ENCODE measurements at regions not wholly inside any gene's neighbourhood (a gene's known extent, or its start where the extent isn't known, plus 50 kb on each side); places are given as distances from the start of the nearest gene placed in this dataset.

DNA sequence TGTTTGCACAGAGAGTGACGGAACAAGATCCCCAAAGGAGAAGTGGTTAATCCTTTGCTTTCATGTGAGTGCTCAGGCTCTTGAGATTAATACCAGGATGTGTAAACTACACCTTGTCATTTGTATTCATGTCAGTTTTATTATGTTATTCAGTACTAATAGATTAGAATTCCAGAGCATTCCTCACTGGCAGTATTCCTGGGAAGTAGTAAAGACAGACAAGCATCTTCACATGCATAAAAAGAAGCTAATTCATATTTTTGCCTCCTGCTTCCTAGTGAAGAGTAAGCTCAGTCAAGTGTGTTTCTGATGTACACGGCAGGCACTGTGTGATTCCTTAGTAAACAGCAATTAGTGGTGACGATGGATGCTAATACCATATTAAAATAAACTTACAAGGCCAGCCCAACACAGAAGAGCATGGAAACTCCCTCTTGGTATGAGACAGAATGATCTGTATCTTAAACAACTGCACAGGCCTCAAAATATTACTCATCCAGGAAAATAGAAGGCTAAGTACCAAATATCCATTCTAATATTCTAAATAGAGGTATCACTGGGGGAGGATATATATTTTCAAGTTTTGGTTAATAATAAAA is 336.8 kb upstream of the MCTP2 start:
- Mint-ChIP-seq H3K27ac (ENCODE audit: unreplicated experiment) (no peak overlapping the region), H3K9me3 (ENCODE audit: low read depth, unreplicated experiment) (peaks cover 10% of the 10 kb centered on the region), H3K27me3 (ENCODE audit: unreplicated experiment) (no peaks in the 10 kb centered on the region), H3K4me3 (ENCODE audit: low read depth, unreplicated experiment) (no peak overlapping the region), H3K4me1 (ENCODE audit: low read depth, unreplicated experiment) (no peaks in the 10 kb centered on the region), H3K36me3 (ENCODE audit: insufficient read depth, unreplicated experiment) (no peaks in the 10 kb centered on the region)
- no peak for DNase-seq
- CTCF ChIA-PET = no interaction called here
- intact Hi-C loops (cut with micrococcal nuclease; ENCODE audit: unreplicated experiment) = no loop called here
- TF ChIP-seq, protein P1, sequence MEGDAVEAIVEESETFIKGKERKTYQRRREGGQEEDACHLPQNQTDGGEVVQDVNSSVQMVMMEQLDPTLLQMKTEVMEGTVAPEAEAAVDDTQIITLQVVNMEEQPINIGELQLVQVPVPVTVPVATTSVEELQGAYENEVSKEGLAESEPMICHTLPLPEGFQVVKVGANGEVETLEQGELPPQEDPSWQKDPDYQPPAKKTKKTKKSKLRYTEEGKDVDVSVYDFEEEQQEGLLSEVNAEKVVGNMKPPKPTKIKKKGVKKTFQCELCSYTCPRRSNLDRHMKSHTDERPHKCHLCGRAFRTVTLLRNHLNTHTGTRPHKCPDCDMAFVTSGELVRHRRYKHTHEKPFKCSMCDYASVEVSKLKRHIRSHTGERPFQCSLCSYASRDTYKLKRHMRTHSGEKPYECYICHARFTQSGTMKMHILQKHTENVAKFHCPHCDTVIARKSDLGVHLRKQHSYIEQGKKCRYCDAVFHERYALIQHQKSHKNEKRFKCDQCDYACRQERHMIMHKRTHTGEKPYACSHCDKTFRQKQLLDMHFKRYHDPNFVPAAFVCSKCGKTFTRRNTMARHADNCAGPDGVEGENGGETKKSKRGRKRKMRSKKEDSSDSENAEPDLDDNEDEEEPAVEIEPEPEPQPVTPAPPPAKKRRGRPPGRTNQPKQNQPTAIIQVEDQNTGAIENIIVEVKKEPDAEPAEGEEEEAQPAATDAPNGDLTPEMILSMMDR (IDR thresholded peaks at IDR 0.05; ENCODE audit: unreplicated experiment) = no peak
- no TSS peak for BruUV-seq (replicated peaks)

DNA sequence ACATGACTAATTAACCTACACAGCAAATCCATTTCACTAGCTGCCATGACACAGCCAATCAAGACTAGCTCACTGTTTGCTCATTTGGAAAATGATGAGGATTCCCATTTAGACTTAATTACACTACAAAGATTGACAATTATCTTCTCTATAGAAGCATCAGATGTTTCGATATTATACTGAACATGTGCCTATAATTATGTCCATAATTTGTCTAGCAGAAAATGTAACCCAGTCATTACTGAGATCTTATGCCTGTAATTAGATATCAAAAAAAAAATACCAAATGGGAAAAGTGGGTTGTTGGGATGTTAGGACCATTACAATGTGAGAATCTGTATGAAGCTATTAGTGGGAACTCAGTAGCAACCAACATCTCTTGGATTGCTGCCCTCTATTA is 344.2 kb upstream of the MCTP2 start:
- Mint-ChIP-seq H3K27ac (ENCODE audit: unreplicated experiment) (no peak overlapping the region), H3K9me3 (ENCODE audit: low read depth, unreplicated experiment) (peaks cover 16% of the 10 kb centered on the region), H3K27me3 (ENCODE audit: unreplicated experiment) (no peaks in the 10 kb centered on the region), H3K36me3 (ENCODE audit: insufficient read depth, unreplicated experiment) (no peaks in the 10 kb centered on the region), H3K4me3 (ENCODE audit: low read depth, unreplicated experiment) (no peak overlapping the region), H3K4me1 (ENCODE audit: low read depth, unreplicated experiment) (no peaks in the 10 kb centered on the region)
- intact Hi-C loops (cut with micrococcal nuclease; ENCODE audit: unreplicated experiment) = no loop called here
- CTCF ChIA-PET = no interaction called here
- TF ChIP-seq, protein P1 (IDR thresholded peaks at IDR 0.05; ENCODE audit: unreplicated experiment) = no peak
- DNase-seq = no peak
- no TSS peak for BruUV-seq (replicated peaks)

- TF ChIP-seq, protein P1 (IDR thresholded peaks at IDR 0.05; ENCODE audit: unreplicated experiment) = no peak
- no TSS peak for BruUV-seq (replicated peaks)
Observed at GRCh38 chr15:93882779-93883178, 348.6 kb upstream of the MCTP2 start.

GRCh38 chr15:93882141-93882540 is 349.2 kb upstream of the MCTP2 start:
- CTCF ChIA-PET = no interaction called here
- no peak overlapping the region for H3K4me3 Mint-ChIP-seq (ENCODE audit: low read depth, unreplicated experiment)
- no peaks in the 10 kb centered on the region for H3K27me3 Mint-ChIP-seq (ENCODE audit: unreplicated experiment)
- TF ChIP-seq, protein P1 (IDR thresholded peaks at IDR 0.05; ENCODE audit: unreplicated experiment) = no peak
- intact Hi-C loops (cut with micrococcal nuclease; ENCODE audit: unreplicated experiment) = no loop called here
- H3K9me3 Mint-ChIP-seq (ENCODE audit: low read depth, unreplicated experiment) = peaks cover 5% of the 10 kb centered on the region
- no peaks in the 10 kb centered on the region for H3K4me1 Mint-ChIP-seq (ENCODE audit: low read depth, unreplicated experiment)
- no peak for DNase-seq
- BruUV-seq (replicated peaks) = no TSS peak
- H3K27ac Mint-ChIP-seq (ENCODE audit: unreplicated experiment) = no peak overlapping the region
- no peaks in the 10 kb centered on the region for H3K36me3 Mint-ChIP-seq (ENCODE audit: insufficient read depth, unreplicated experiment)

More at GRCh38 chr15:93882779-93883178, 348.6 kb upstream of the MCTP2 start:
- peaks cover 8% of the 10 kb centered on the region for H3K9me3 Mint-ChIP-seq (ENCODE audit: low read depth, unreplicated experiment)
- no peaks in the 10 kb centered on the region for H3K36me3 Mint-ChIP-seq (ENCODE audit: insufficient read depth, unreplicated experiment)
- no peak overlapping the region for H3K27ac Mint-ChIP-seq (ENCODE audit: unreplicated experiment)
- no peaks in the 10 kb centered on the region for H3K27me3 Mint-ChIP-seq (ENCODE audit: unreplicated experiment)
- intact Hi-C loops (cut with micrococcal nuclease; ENCODE audit: unreplicated experiment) = no loop called here
- CTCF ChIA-PET = no interaction called here
- no peak for DNase-seq
- H3K4me1 Mint-ChIP-seq (ENCODE audit: low read depth, unreplicated experiment) = no peaks in the 10 kb centered on the region
- H3K4me3 Mint-ChIP-seq (ENCODE audit: low read depth, unreplicated experiment) = no peak overlapping the region
